NCI-H82 treated with DMSO at 0.1 percent for 48 hours (cell line): ENCODE measurements at regions not wholly inside any gene's neighbourhood (a gene's known extent, or its start where the extent isn't known, plus 50 kb on each side); places are given as distances from the start of the nearest gene placed in this dataset.

Experiments used
- DNase-seq: peaks from one replicate; lab custom pipeline; 2025; ENCODE audit not compliant: unreplicated experiment; lab: John Stamatoyannopoulos, UW

DNA sequence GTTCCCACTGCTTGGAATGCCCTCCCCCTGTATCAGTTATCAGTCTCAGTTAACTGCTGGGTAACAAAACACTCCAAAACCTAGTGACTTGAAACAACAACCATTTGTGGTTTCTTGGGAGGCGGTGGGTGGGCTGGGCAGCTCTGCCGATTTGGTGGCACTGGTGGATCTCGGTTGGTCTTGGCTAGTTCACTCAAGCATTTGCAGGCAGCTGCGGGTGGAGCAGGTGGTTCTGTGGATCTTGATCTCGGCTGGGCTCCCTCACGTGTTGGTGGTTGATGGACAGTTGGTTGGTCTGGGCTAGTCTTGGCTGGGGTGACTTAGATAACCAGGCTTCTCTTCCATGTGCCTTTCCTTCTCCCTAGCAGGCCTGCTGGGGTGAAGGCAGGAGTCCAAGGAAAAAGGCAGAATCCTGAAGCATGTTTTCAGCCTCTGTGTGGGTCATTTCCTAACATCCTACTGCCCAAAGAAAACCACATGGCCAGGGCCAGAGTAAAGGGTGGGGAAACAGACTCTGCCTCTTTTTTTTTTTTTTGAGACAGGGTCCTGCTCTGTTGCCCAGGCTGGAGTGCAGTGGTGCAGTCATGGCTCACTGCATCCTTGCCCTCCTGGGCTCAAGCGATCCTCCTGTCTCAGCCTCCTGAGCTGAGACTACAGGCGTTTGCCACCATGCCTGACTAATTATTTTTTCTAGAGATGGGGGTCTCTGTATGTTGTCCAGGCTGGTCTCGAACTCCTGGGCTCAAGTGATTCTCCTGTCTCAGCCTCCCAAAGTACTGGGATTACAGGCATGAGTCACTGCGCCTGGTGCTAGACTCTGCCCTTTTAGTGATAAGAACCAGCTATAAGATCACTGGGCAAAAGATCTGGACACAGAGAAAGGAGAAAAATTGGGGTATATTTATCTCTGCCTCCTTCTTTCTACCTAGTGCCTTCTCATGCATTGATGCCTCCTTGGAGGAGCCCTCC lies 183.7 kb downstream of the RGS3 start:
- no peak for DNase-seq

DNA sequence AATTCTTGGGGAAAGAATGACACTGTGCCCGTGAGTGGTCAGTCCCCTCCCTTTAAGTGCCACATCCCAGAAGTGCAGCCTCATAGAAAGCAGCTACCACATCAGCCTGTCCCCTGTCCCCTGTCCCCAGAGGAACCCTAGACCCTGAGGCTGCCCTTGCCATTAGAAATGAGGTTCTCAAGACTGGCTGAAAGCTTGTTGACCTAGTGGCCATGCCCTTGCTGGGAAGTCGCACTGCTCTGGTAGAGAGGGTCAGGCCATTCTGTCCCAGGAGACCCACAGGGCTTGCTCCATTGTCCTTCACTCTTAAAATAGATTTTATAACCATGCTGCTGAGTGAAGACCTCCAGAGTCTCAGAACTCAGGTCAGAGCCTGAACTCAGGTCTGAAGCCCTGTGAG lies 184.5 kb downstream of the RGS3 start:
- DNase-seq = no peak

DNA sequence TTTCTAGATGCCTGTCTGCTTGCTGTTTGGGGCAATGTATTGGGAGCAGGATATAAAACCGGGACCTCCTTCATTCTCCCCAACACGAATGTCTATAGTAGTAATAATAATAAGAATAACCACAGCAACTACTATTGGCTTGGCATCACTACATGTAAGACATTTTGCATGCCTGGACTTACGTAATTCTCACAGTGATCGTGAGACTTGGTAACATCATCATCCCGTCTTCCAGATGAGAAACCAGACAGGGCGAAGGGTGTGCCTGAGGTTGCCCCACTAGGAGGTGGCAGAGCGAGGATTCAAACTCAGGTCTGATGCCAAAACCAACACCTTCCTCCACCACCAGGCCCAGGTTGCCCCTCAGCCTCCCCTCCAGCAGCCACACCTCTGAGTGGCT lies 185.1 kb downstream of the RGS3 start:
- no peak for DNase-seq

DNA sequence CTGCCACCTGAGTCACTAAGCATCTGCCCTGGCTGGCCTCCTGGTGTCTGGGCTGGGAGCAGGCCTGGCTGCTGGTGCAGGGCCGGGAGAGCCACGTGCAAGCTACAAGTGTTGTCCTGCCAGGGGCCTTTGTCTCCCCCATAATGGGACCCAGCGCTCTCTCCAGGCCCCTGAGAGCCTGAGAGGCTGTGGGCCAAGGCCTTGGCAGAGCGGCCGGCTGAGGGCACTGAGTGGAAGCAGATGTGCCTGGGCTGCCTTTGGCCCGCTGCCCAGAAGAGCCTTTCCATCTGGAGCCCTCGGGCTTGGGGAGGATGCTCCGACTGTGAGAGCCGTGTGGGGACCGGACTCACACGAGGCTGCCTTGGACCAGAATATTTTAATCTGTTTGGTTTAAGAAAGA lies 185.5 kb downstream of the RGS3 start:
- DNase-seq = no peak

DNA sequence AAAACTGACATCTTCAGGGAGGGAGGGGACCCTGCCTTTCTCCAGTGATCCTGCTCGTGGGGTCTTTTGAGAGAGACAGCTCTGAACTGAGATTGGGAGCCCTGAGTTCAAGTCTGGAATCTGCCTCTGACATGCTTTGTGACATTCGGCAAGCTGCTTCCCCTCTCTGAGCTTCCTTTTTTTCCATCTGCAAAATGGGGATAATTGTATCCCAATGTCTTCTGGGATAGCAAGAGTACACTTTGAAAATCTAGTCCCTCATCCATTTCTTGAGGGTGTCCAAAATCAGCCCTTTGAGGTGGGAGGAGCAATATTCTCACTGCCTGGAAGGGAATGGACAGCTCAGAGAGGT lies 186.3 kb downstream of the RGS3 start:
- no peak for DNase-seq

DNA sequence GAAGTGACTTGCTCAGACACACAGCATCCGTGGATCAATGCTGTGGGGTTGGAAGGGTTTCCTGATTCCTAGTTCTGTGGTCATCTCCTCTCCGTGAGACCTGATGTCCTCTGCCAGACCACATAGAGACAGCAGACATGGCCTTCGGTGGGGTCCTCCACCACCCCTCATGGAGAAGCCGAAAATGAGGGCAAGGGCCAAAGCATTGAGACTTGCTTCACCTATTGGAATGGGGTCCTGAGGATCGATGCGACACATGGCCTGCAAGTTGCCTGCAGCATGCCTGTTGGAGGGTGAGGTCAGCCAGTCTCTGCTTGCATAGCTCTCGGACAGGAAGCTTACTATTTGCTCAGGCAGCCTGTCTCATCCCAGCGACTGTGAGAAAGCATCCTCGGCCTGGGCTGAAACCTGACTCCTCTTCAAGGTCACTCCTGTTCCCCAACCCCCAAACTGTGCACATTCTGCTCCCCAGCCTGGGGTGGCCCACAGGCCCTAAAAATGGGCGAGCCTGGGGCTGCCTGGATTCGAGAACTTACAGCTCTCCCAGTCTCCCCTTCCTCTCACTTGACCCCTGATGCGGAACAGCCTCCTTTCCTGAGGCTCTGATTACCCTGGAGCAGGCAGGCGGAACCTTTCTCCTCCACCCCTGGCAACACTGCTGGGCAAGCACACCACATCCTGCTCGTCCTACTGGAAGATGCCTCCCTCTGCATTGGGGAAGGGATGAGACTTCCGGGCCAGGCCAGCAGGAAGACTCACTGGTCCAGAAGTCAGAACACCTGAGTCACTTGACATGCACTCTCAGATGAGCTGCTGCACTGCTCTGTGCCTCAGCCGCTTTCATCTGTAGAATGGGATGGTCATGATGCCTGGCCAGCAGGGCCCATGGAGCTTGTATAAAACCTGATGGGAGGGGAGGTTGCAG lies 186.9 kb downstream of the RGS3 start:
- no peak for DNase-seq

DNA sequence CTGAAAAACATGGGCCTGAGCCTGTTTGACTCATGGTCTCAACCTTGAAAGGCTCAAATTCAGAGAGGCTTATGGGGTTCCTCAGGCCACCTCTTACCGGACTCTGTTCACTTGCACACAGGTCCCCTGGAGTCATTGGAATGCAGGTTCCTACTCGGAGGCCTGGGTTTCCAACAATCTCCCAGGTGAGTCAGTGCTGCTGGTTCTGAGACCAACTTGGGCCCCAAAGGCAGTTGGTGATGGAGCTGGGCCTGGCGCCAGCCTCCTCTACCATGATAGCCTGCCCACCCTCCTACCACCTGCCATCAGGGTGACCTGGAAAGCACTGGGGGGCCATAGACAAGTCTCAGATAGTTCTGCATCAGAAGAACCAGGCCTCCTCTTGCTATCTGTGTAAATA lies 188.4 kb downstream of the RGS3 start:
- no peak for DNase-seq

DNA sequence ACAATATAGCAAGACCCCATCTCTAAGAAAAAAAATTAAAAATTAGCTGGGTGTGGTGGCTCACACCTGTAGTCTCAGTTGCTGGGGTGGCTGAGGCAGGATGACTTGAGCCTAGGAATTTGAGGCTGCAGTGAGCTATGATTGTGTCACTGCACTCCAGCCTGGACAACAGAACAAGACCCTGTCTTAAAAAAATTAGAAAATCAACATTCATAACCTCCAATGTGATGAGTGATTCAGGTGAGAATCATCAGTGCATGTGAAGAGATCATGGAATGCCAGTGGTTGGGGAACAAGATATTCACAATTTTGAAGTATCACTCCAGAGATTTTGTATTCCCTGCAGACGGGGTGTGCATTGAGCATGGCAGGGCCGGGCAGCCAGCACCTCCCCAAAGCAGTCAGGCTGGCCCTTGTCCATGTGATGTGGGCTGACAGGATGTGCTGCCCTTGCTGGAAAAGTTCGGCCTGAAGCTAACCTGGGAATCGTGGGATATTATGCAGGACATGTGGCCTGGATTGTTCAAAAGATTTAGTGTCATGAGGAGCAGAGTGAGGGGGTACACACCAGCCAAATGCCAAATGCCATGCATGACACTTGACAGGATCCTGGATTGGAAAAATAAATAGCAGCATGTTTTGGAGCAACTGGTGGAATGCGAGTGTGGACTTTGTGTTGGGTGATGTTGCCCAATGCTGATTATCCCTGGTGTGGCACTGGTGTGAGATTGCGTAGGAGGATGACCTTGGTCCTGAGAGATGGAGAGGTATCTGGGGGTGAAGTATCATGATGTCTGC lies 189.0 kb downstream of the RGS3 start:
- no peak for DNase-seq

DNA sequence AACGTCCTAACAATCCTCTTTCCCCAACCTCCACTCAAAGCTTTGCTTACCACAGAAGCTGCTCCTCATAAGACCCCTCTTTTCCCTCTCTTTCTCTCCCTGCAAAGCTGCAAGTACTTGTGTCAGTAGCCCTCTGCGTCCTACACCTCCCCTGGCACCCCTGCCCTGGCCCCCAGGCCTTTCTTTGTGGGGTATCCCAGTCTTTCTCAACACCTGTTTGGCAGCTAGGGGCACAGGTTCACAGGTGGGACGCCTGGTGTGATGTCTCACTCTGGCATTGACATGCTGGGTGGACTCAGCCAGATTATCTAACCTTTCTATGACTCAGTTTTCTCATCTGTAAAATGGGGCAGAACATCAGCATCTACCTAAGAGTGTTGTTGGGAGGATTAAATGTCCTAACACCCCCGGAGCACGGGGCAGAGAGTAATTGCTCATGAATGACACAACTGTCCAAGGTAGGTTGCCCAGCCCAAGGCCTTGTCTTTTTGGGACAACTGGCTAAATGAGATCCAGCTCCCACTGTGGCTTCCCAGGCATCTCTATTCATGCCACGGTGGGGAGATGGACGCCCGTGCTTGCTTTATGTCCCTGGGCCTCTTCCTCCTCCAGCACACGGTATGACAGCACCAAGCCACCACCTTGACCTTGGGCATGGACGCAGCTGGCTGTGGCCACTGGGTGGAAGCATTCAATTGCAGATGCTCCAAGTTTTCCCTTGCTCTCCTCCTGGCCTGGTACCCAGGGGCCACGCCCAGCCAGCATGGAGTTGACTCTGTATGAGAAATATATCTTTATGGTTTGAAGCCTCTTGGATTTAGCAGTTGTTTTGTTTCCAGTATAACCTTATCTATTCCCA lies 190.4 kb downstream of the RGS3 start:
- no peak for DNase-seq

DNA sequence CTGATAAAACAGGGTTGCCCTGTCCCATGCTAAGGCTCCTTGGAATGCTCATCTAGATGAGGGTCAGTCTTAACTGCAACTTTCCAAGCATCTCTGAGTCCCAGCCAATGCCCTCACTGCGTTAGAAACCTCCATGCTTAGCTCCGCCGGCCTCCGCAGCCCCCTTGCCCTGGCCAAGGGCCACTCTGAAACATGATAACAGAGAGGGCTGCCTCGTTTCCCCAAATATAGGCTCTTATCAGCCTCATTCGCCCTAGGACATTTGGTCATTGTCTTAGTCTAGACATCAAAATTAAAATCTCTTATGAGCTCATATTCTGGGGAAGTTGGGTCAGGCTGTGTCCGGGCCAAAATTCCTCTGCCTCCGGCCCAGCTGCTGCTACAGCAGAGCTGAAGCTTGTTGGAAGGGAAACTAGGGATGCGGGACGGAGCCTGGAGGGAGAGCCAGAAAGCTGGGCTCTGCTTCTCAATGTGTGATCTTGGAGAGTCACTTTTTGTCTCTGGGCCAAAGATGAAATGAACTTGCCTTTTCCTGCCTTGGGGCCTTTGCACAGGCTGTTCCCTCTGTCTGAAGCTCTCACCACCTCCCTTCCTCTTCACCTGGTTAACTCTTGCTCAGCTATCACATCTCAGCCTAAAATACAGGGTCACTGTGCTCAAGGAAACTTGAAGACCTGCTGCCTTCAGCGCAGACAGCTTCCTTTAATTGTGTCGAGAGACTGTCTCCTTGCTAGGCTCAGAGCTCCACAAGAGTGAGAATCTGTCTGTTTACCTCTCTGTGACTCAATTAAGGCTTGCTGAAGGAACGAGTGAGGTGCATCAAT lies 191.3 kb downstream of the RGS3 start:
- no peak for DNase-seq

DNA sequence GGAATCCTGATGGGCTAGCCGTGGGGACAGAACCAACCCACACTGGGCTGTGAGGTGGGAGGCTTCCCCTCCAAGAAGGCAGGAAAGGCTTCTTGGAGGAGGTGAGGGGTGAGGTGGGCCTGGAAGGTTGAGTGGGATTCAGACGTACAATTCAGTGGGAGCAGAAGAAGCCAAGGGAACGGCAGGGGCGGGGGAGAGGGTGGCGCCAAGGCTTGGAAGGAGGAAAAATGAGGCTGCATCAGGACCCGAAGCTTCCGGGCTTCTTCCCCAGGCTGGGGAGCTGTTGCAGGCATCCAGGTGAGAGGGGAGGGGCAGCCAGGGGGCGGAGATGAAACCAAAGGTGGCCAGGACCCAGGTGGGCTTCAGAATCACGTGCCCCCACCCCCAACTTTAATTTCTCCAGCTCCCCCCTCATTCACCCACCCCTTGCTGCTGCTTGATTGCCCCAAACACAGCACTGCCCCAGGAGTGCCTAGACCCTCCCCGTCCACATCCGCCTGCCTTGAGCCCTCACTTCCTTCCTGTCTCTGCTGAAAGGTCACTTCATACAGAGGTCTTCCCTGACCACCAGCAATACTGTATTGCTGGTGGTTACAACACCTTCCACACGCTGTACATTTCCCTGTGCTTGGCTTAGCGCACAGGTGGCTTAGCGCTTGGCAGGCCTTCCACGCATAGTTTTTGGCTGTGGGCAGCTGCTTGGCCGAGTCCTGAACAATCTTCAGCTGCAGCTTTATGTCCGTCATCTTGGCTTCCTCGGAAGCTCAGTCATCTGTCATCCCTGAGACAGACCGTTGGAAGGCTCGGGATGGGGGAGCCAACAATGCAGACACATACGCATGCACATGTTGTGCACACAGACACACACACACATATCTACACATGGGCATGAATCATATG lies 193.5 kb downstream of the RGS3 start:
- DNase-seq = no peak

DNA sequence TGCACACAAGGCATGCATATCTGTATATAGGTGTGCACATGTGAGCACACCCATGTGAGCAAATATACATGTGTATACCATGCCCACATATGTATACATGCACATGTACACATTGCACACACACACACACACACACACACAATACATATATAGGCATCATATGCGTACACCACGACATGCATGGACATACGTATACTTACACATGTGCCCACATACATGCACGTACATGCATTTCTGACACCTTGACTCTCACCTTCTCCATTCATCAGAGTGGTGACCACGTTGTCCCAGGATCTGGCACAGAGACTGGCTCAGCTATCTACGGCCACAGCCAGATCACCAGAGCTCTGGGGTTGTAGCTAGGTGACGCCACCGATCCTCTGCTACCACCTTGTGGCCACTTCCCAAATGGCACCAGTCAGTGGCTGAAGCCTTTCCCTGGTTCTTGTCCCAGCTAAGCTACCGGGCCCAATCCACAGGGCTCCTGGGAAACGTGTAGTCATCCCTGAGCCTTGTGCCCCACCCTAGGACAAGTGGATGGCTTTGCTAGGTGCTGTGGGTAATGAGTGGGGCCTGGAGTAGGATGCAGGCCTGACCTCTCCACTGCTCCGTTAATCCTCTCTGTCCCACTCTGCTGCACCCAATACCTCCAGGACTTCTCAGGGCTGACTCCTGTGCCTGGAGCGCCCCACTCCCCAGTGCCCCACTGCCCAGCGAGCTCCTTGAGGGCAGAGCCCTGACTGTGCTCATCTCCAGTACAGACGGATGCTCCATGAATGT lies 194.4 kb downstream of the RGS3 start:
- DNase-seq = peak; percentile 81

DNA sequence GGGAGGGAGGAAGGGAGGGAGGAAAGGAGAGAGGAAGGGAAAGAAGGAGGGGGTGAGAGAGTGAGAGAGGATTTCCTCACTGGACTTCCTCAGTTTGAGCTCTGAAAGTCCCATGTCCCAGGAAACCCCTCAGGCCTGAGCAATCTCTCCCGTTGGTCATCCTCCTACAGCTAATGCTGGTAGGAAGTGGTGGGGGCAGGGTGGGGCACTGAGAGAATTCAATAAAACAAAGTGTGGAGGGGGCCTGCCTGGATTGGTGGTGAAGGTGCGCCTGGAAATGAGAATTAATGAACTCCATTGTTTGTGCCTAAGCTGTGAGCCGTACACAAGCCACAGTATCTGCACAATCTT lies 195.0 kb downstream of the RGS3 start:
- no peak for DNase-seq

DNA sequence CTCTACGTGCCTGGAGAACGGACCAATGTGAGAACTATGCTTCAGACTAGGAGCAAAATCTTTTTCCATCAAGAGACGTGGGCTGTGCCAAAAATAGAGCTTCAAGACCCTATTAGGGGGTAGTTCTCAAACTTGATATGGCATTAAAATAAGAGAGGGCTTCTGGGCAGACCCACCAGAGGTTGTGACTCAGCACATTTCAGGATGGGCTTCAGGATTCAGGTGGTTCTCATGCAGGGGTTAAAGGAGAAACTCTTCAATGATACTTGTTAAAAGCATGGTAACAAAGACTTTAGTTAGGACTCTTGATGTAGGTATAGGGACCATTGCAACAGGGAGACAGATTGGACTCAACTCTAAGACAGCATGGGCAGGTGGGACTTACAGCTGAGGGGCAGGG lies 195.5 kb downstream of the RGS3 start:
- no peak for DNase-seq

DNA sequence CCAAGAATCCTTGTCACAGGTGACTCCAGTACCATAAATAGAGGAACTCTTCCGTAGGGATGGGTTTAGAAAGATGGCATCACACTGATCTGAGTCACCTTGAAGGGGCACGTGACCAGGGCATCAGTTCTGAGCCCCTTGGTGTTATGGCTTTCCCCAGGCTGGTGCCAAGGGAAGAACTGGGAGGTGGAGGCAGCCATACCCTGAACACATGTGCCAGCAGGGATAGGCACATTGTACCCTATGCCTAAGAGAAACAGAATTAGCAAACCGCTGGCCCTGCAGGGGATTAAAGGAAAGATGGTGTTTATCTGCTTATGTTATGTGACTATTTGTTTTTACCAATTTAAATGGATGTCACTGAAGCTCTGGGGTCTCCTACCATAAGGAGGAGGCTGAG lies 196.2 kb downstream of the RGS3 start:
- DNase-seq = no peak

DNA sequence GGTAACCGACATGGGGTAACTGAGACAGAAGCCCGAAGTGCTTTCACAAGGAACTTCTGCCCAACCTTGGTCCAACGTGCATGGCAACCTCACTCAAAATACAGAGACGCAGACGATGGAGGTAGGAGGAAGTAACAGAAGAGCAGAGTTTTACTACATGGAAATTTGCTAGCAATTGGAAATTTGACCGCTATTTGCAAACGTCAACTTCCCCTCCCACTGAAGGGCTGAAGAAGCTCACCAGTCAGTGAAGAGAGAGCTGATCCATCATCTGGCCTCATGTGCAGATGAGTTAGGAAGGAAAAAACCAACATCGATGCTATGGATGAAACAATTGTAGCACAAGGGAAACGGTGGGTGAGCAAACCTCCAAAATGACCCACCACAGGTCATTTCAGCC lies 196.7 kb downstream of the RGS3 start:
- no peak for DNase-seq

DNA sequence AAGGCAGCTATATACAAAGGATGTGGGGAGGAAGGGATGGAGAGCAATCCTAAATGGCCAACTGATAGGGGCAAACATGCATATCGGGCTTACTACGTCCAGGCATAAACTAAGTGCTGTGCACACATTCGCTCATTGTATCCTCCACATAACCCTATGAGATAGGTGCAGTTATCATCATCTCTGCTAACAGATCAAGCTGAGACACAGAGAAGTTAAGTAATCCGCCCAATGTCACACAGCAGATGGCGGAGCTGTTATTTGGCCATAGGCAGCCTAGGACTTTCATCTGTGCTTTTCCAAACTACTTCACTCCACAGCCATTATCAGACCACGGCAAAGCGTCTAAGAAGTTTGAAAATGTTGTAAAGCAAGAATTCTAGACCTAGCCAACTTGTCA lies 197.5 kb downstream of the RGS3 start:
- no peak for DNase-seq
